Erythroblast (primary cell): ENCODE measurements at regions not wholly inside any gene's neighbourhood (a gene's known extent, or its start where the extent isn't known, plus 50 kb on each side); places are given as distances from the start of the nearest gene placed in this dataset.

Experiments
- GATA1 ChIP-seq: IDR thresholded peaks from 2 replicates; pipeline ENCODE4 v1.6.1; 2011; ENCODE audit warnings: low read depth, mild to moderate bottlenecking, control low read depth, low read length, moderate library complexity
- POLR2A ChIP-seq: IDR thresholded peaks from 2 replicates; pipeline ENCODE4 v1.6.1; 2011; ENCODE audit warnings: mild to moderate bottlenecking, low read length

- TF ChIP-seq POLR2A, result no peak
- TF ChIP-seq GATA1, result no peak
These were observed 253.7 kb upstream of the THBS1 start for GRCh38 chr15:39327005-39327730.
